Upper lobe of right lung (tissue), 1 donor: ENCODE measurements at regions not wholly inside any gene's neighbourhood (a gene's known extent, or its start where the extent isn't known, plus 50 kb on each side); places are given as distances from the start of the nearest gene placed in this dataset.

Experiments used
- ATAC-seq: fragments of 200-7000 bp; cut with Tn5 transposase; one replicate; pipeline ENCODE4 v1.9.1; 2020; ENCODE audit warnings: mild to moderate bottlenecking, moderate library complexity
- DNase-seq: peaks from one replicate; pipeline ENCODE4 v3.0.0-alpha.2; 2020
- H3K27ac ChIP-seq: fragments of 200-600 bp; one replicate; pipeline ENCODE4 v1.8.0; 2022
- H3K27me3 ChIP-seq: fragments of 200-600 bp; one replicate; pipeline ENCODE4 v1.8.0; 2022; ENCODE audit warnings: mild to moderate bottlenecking
- H3K36me3 ChIP-seq: fragments of 200-600 bp; one replicate; pipeline ENCODE4 v1.8.0; 2022
- H3K4me1 ChIP-seq: fragments of 200-600 bp; one replicate; pipeline ENCODE4 v1.8.0; 2022
- H3K4me3 ChIP-seq: fragments of 200-600 bp; one replicate; pipeline ENCODE4 v1.8.0; 2022; ENCODE audit warnings: mild to moderate bottlenecking
- H3K9me3 ChIP-seq: fragments of 200-600 bp; one replicate; pipeline ENCODE4 v1.8.0; 2022
- CTCF ChIP-seq: fragments of 200-600 bp; IDR thresholded peaks from one replicate; pipeline ENCODE4 v1.8.0; 2022; ENCODE audit warnings: antibody characterized with exemption
- intact Hi-C: fragments of 100-400 bp; cut with DNase I; formaldehyde crosslinking; loops from one replicate; pipeline ENCODE4 v1.11.0; 2022
- donor health status: DM: no; HTN: yes; CAD: no; lungs with severe emphysema.

- no peaks in the 10 kb centered on the region for H3K4me1 ChIP-seq
- no peak for ATAC-seq
Measured at GRCh38 chr19:5257155-5258045, 83.2 kb downstream of the PTPRS start.

GRCh38 chr19:5255602-5256231 is 84.9 kb downstream of the PTPRS start:
- Histone ChIP-seq H3K4me1 (no peaks in the 10 kb centered on the region), H3K36me3 (peaks cover 10% of the 10 kb centered on the region), H3K27ac (no peak overlapping the region), H3K4me3 (no peak overlapping the region), H3K27me3 (no peaks in the 10 kb centered on the region), H3K9me3 (peaks cover 8% of the 10 kb centered on the region)
- ATAC-seq (no peak), DNase-seq (no peak)
- no peak for TF ChIP-seq CTCF
- intact Hi-C loops: no loop called here

More at GRCh38 chr19:5257155-5258045, 83.2 kb downstream of the PTPRS start:
- Histone ChIP-seq H3K27ac (no peak overlapping the region), H3K9me3 (peaks cover 8% of the 10 kb centered on the region), H3K4me3 (no peak overlapping the region), H3K27me3 (no peaks in the 10 kb centered on the region), H3K36me3 (peaks cover 10% of the 10 kb centered on the region)
- DNase-seq: no peak
- intact Hi-C loops: no loop called here
- no peak for TF ChIP-seq CTCF

- Histone ChIP-seq H3K4me1 (no peaks in the 10 kb centered on the region), H3K9me3 (peaks cover 8% of the 10 kb centered on the region), H3K27ac (no peak overlapping the region), H3K36me3 (peaks cover 10% of the 10 kb centered on the region), H3K4me3 (no peak overlapping the region), H3K27me3 (no peaks in the 10 kb centered on the region)
- TF ChIP-seq CTCF: no peak
- DNase-seq (no peak), ATAC-seq (no peak)
- intact Hi-C loops: no loop called here
Measured at GRCh38 chr19:5254944-5255343, 85.7 kb downstream of the PTPRS start.

- Histone ChIP-seq H3K36me3 (peaks cover 10% of the 10 kb centered on the region), H3K9me3 (peaks cover 8% of the 10 kb centered on the region), H3K4me3 (no peak overlapping the region), H3K27me3 (no peaks in the 10 kb centered on the region), H3K4me1 (no peaks in the 10 kb centered on the region), H3K27ac (no peak overlapping the region)
- no peak for TF ChIP-seq CTCF
- intact Hi-C loops: no loop called here
- no peak for ATAC-seq
- DNase-seq: no peak
Measured at GRCh38 chr19:5254543-5254942, 86.1 kb downstream of the PTPRS start.

GRCh38 chr19:5253406-5254110 is 87.1 kb downstream of the PTPRS start:
- ATAC-seq: no peak

More at GRCh38 chr19:5253406-5254110, 87.1 kb downstream of the PTPRS start:
- H3K4me1 ChIP-seq: no peaks in the 10 kb centered on the region
- no peaks in the 10 kb centered on the region for H3K27me3 ChIP-seq
- no peak for TF ChIP-seq CTCF
- H3K4me3 ChIP-seq: no peak overlapping the region
- intact Hi-C loops: no loop called here
- no peak for DNase-seq
- no peak overlapping the region for H3K27ac ChIP-seq
- peaks cover 10% of the 10 kb centered on the region for H3K36me3 ChIP-seq
- peaks cover 8% of the 10 kb centered on the region for H3K9me3 ChIP-seq
